ENCODE measurements at regions not wholly inside any gene's neighbourhood (a gene's known extent, or its start where the extent isn't known, plus 50 kb on each side); places are given as distances from the start of the nearest gene placed in this dataset.

DNA sequence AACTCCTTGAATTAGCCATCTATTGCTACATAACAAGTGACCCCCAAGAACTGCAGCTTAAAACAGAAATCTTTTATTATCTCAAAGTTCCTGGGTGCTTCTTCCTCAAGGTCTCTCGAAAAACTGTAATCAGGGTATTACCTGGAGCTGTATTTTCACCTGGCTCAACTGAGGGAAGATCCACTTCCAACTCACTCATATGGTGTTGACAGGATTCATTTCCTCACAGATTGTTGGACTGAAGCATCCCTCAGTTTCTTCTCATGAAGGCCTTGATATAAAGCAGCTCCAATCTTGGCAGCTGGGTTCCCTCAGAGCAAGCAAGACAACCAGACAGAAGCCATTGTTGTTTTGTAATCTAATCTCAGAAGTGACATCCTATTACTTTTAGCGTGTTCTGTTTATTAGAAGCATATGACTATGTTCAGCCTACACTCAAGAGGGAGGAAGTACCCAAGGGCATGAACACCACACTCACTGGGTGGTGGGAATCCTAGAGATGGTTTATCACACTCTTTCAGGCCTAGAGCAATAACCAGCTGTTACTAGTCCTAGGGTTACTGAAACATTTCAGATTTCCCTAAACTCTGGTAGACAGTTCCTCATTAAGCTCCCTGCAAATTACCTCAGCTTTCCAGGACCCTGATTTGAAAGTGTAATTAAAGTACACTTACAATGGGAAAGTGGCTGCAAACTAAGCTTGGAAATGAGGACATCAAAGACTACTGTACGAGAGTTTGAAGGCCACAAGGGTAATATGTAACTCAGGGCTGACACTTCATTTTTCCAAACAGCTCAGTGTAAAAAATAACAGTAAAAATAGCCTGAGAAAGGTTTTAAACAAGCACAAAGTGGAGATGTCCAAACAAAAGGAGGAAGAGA is 222.2 kb downstream of the SEC23A start (continued):
- TF ChIP-seq, protein P1, sequence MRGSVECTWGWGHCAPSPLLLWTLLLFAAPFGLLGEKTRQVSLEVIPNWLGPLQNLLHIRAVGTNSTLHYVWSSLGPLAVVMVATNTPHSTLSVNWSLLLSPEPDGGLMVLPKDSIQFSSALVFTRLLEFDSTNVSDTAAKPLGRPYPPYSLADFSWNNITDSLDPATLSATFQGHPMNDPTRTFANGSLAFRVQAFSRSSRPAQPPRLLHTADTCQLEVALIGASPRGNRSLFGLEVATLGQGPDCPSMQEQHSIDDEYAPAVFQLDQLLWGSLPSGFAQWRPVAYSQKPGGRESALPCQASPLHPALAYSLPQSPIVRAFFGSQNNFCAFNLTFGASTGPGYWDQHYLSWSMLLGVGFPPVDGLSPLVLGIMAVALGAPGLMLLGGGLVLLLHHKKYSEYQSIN (CRISPR knock-in tag; IDR thresholded peaks at IDR 0.05; ENCODE audit: borderline replicate concordance) = no peak
- TF ChIP-seq, protein P2, sequence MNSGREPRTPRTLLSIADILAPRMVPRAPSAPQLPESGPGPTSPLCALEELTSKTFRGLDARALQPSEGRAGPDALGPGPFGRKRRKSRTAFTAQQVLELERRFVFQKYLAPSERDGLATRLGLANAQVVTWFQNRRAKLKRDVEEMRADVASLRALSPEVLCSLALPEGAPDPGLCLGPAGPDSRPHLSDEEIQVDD (CRISPR knock-in tag; IDR thresholded peaks at IDR 0.05; ENCODE audit: borderline replicate concordance) = no peak
- TF ChIP-seq SP140L (CRISPR knock-in tag; IDR thresholded peaks at IDR 0.05; ENCODE audit: borderline replicate concordance) (no peak), NRL (CRISPR knock-in tag; IDR thresholded peaks at IDR 0.05; ENCODE audit: borderline replicate concordance) (no peak), FOXA3 (CRISPR knock-in tag; IDR thresholded peaks at IDR 0.05) (0 out of 2 replicates have a peak, but pooled peaks have one; percentile 33), ZNF235 (CRISPR knock-in tag; IDR thresholded peaks at IDR 0.05; ENCODE audit: borderline replicate concordance) (no peak), BORCS8-MEF2B (CRISPR knock-in tag; IDR thresholded peaks at IDR 0.05) (no peak), SOX13 (IDR thresholded peaks at IDR 0.05) (no peak), SOX13 (CRISPR knock-in tag; conservative IDR thresholded peaks at IDR 0.05 in 1 of 2, IDR thresholded peaks at IDR 0.05 in 1 of 2) (peak in 1 of 2 experiments; percentile 58; a peak in 2 of 4 replicates), BRCA1 (CRISPR knock-in tag; IDR thresholded peaks at IDR 0.05) (no peak), ZNF792 (CRISPR knock-in tag; IDR thresholded peaks at IDR 0.05) (no peak; the same call in 1 of the 2 replicates)
- TF ChIP-seq, protein P3, sequence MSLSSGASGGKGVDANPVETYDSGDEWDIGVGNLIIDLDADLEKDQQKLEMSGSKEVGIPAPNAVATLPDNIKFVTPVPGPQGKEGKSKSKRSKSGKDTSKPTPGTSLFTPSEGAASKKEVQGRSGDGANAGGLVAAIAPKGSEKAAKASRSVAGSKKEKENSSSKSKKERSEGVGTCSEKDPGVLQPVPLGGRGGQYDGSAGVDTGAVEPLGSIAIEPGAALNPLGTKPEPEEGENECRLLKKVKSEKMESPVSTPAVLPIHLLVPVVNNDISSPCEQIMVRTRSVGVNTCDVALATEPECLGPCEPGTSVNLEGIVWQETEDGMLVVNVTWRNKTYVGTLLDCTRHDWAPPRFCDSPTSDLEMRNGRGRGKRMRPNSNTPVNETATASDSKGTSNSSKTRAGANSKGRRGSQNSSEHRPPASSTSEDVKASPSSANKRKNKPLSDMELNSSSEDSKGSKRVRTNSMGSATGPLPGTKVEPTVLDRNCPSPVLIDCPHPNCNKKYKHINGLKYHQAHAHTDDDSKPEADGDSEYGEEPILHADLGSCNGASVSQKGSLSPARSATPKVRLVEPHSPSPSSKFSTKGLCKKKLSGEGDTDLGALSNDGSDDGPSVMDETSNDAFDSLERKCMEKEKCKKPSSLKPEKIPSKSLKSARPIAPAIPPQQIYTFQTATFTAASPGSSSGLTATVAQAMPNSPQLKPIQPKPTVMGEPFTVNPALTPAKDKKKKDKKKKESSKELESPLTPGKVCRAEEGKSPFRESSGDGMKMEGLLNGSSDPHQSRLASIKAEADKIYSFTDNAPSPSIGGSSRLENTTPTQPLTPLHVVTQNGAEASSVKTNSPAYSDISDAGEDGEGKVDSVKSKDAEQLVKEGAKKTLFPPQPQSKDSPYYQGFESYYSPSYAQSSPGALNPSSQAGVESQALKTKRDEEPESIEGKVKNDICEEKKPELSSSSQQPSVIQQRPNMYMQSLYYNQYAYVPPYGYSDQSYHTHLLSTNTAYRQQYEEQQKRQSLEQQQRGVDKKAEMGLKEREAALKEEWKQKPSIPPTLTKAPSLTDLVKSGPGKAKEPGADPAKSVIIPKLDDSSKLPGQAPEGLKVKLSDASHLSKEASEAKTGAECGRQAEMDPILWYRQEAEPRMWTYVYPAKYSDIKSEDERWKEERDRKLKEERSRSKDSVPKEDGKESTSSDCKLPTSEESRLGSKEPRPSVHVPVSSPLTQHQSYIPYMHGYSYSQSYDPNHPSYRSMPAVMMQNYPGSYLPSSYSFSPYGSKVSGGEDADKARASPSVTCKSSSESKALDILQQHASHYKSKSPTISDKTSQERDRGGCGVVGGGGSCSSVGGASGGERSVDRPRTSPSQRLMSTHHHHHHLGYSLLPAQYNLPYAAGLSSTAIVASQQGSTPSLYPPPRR (CRISPR knock-in tag; IDR thresholded peaks at IDR 0.05; ENCODE audit: borderline replicate concordance) = peak; percentile 36; the same call in 1 of the 2 replicates
- TF ChIP-seq, protein P4, sequence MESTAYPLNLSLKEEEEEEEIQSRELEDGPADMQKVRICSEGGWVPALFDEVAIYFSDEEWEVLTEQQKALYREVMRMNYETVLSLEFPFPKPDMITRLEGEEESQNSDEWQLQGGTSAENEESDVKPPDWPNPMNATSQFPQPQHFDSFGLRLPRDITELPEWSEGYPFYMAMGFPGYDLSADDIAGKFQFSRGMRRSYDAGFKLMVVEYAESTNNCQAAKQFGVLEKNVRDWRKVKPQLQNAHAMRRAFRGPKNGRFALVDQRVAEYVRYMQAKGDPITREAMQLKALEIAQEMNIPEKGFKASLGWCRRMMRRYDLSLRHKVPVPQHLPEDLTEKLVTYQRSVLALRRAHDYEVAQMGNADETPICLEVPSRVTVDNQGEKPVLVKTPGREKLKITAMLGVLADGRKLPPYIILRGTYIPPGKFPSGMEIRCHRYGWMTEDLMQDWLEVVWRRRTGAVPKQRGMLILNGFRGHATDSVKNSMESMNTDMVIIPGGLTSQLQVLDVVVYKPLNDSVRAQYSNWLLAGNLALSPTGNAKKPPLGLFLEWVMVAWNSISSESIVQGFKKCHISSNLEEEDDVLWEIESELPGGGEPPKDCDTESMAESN (CRISPR knock-in tag; conservative IDR thresholded peaks at IDR 0.05) = no peak
- TF ChIP-seq, protein P5, sequence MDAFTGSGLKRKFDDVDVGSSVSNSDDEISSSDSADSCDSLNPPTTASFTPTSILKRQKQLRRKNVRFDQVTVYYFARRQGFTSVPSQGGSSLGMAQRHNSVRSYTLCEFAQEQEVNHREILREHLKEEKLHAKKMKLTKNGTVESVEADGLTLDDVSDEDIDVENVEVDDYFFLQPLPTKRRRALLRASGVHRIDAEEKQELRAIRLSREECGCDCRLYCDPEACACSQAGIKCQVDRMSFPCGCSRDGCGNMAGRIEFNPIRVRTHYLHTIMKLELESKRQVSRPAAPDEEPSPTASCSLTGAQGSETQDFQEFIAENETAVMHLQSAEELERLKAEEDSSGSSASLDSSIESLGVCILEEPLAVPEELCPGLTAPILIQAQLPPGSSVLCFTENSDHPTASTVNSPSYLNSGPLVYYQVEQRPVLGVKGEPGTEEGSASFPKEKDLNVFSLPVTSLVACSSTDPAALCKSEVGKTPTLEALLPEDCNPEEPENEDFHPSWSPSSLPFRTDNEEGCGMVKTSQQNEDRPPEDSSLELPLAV (CRISPR knock-in tag; conservative IDR thresholded peaks at IDR 0.05; ENCODE audit: low read depth) = no peak
- TF ChIP-seq, protein P6, sequence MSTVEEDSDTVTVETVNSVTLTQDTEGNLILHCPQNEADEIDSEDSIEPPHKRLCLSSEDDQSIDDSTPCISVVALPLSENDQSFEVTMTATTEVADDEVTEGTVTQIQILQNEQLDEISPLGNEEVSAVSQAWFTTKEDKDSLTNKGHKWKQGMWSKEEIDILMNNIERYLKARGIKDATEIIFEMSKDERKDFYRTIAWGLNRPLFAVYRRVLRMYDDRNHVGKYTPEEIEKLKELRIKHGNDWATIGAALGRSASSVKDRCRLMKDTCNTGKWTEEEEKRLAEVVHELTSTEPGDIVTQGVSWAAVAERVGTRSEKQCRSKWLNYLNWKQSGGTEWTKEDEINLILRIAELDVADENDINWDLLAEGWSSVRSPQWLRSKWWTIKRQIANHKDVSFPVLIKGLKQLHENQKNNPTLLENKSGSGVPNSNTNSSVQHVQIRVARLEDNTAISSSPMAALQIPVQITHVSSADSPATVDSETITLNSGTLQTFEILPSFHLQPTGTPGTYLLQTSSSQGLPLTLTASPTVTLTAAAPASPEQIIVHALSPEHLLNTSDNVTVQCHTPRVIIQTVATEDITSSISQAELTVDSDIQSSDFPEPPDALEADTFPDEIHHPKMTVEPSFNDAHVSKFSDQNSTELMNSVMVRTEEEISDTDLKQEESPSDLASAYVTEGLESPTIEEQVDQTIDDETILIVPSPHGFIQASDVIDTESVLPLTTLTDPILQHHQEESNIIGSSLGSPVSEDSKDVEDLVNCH (CRISPR knock-in tag; IDR thresholded peaks at IDR 0.05) = no peak

All from HepG2 (cell line).